Activated B cell treated with CpG ODN at 0.5 μM for 24 hours (primary cell): ENCODE measurements at regions not wholly inside any gene's neighbourhood (a gene's known extent, or its start where the extent isn't known, plus 50 kb on each side); places are given as distances from the start of the nearest gene placed in this dataset.

Source experiments
- ATAC-seq: fragments of 200-7000 bp; cut with Tn5 transposase; one replicate; pipeline ENCODE4 v1.10.0; 2021; ENCODE audit warnings: low read depth, mild to moderate bottlenecking, moderate library complexity
- CTCF ChIA-PET: fragments of 350-600 bp; sonication (Branson Sonifier 250); formaldehyde crosslinking; loops from one replicate; lab custom pipeline; 2021; ENCODE audit warnings: antibody characterized with exemption; lab: Charles Lee
- POLR2A ChIA-PET: fragments of 350-600 bp; sonication (Branson Sonifier 250); formaldehyde crosslinking; loops from one replicate; lab custom pipeline; 2021; ENCODE audit warnings: antibody characterized with exemption; lab: Charles Lee
- DNase-seq: peaks from one replicate; pipeline ENCODE4 v3.0.0; 2022
- H3K27ac Mint-ChIP-seq: one replicate; pipeline ENCODE4 v1.8.0; 2020; ENCODE audit warnings: mixed read lengths
- H3K27me3 Mint-ChIP-seq: one replicate; pipeline ENCODE4 v1.8.0; 2021; ENCODE audit warnings: mixed read lengths
- H3K36me3 Mint-ChIP-seq: one replicate; pipeline ENCODE4 v1.8.0; 2021; ENCODE audit warnings: low read depth, mixed read lengths
- H3K4me1 Mint-ChIP-seq: one replicate; pipeline ENCODE4 v1.8.0; 2021; ENCODE audit warnings: mixed read lengths
- H3K4me3 Mint-ChIP-seq: one replicate; pipeline ENCODE4 v1.8.0; 2020; ENCODE audit warnings: mild to moderate bottlenecking, mixed read lengths
- H3K9me3 Mint-ChIP-seq: one replicate; pipeline ENCODE4 v1.8.0; 2020; ENCODE audit warnings: mixed read lengths
- CTCF ChIP-seq: fragments of 200-600 bp; IDR thresholded peaks from one replicate; pipeline ENCODE4 v1.8.0; 2022; ENCODE audit warnings: antibody characterized with exemption, mild to moderate bottlenecking
- intact Hi-C: fragments of 100-400 bp; cut with micrococcal nuclease; formaldehyde crosslinking; loops from one replicate; pipeline ENCODE4 v1.15.1; 2024

- Mint-ChIP-seq H3K9me3 (no peaks in the 10 kb centered on the region), H3K4me1 (no peaks in the 10 kb centered on the region), H3K27ac (no peak overlapping the region), H3K4me3 (no peak overlapping the region), H3K36me3 (no peaks in the 10 kb centered on the region), H3K27me3 (no peaks in the 10 kb centered on the region)
- DNase-seq (no peak), ATAC-seq (no peak)
- CTCF ChIA-PET = no interaction called here
- no peak for TF ChIP-seq CTCF
- POLR2A ChIA-PET = no interaction called here
- intact Hi-C loops = no loop called here
Measured at GRCh38 chr14:26791117-26791806, 193.4 kb upstream of the NOVA1 start.

- no peak overlapping the region for H3K27ac Mint-ChIP-seq
- H3K4me3 Mint-ChIP-seq = no peak overlapping the region
- ChIA-PET POLR2A (no interaction called here), CTCF (no interaction called here)
- no peak for TF ChIP-seq CTCF
- peaks cover 8% of the 10 kb centered on the region for H3K9me3 Mint-ChIP-seq
- no peaks in the 10 kb centered on the region for H3K36me3 Mint-ChIP-seq
- intact Hi-C loops = no loop called here
- ATAC-seq (no peak), DNase-seq (no peak)
- H3K27me3 Mint-ChIP-seq = no peaks in the 10 kb centered on the region
- H3K4me1 Mint-ChIP-seq = no peaks in the 10 kb centered on the region
Measured at GRCh38 chr14:26794731-26795130, 196.9 kb upstream of the NOVA1 start.

DNA sequence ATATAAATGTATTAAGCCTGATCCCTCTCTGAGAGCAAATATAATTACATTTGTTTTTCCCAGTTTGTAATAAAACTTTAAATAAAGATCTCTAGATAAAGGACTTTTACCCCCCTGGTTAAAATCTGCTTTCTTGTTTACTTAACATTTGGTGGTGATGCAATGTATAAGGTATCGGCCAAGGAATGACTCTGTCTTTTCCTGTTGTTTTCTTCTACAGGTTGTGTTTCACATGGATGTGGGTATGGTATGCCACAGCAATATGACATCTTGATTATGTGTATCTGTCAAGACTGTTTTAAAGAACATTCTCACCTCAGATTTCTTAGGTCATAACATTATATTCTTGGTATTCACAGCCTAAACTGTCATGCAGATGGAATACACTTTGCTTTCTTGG lies 210.6 kb upstream of the NOVA1 start:
- H3K27ac Mint-ChIP-seq = no peak overlapping the region

DNA sequence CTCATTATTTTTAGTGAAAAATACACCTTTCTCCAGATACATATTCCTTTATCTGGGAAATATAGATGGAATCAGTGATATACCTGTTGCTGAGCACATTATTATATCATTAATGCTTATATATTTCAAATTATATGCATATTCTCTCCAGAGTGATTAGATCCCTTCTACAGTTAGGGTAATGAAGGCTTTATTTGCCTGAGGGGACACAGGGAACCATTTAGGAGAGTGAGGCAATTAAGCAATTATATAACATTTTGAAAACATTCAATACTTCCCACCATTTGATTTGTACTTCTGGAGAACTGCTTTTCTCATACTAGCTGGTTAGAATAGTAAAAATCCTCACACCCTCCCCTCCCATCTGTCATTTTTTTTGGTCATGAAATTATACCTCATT lies 212.8 kb upstream of the NOVA1 start:
- intact Hi-C loops = no loop called here
- no peak overlapping the region for H3K4me3 Mint-ChIP-seq
- no peaks in the 10 kb centered on the region for H3K27me3 Mint-ChIP-seq
- ChIA-PET CTCF (no interaction called here), POLR2A (no interaction called here)
- no peak overlapping the region for H3K27ac Mint-ChIP-seq
- ATAC-seq = no peak
- no peaks in the 10 kb centered on the region for H3K36me3 Mint-ChIP-seq
- H3K9me3 Mint-ChIP-seq = peaks cover 3% of the 10 kb centered on the region
- H3K4me1 Mint-ChIP-seq = no peaks in the 10 kb centered on the region
- TF ChIP-seq CTCF = no peak
- DNase-seq = no peak

More for the DNA sequence above, 210.6 kb upstream of the NOVA1 start:
- POLR2A ChIA-PET = no interaction called here
- ATAC-seq (no peak), DNase-seq (no peak)
- H3K27me3 Mint-ChIP-seq = no peaks in the 10 kb centered on the region
- TF ChIP-seq CTCF = no peak
- peaks cover 5% of the 10 kb centered on the region for H3K9me3 Mint-ChIP-seq
- H3K36me3 Mint-ChIP-seq = no peaks in the 10 kb centered on the region
- no peak overlapping the region for H3K4me3 Mint-ChIP-seq
- H3K4me1 Mint-ChIP-seq = no peaks in the 10 kb centered on the region
- intact Hi-C loops = no loop called here
- CTCF ChIA-PET = no interaction called here

GRCh38 chr14:26811756-26812305 lies 214.0 kb upstream of the NOVA1 start:
- no peak for TF ChIP-seq CTCF
- no peak for DNase-seq
- Mint-ChIP-seq H3K4me3 (no peak overlapping the region), H3K9me3 (peaks cover 3% of the 10 kb centered on the region), H3K27me3 (no peaks in the 10 kb centered on the region), H3K4me1 (no peaks in the 10 kb centered on the region), H3K36me3 (no peaks in the 10 kb centered on the region), H3K27ac (no peak overlapping the region)
- no peak for ATAC-seq
- intact Hi-C loops = no loop called here
- POLR2A ChIA-PET = no interaction called here
- CTCF ChIA-PET = no interaction called here
